ENCODE measurements at regions not wholly inside any gene's neighbourhood (a gene's known extent, or its start where the extent isn't known, plus 50 kb on each side); places are given as distances from the start of the nearest gene placed in this dataset.
A peak's percentile ranks its signal among the peaks of the same experiment; 100 is the strongest.

DNA sequence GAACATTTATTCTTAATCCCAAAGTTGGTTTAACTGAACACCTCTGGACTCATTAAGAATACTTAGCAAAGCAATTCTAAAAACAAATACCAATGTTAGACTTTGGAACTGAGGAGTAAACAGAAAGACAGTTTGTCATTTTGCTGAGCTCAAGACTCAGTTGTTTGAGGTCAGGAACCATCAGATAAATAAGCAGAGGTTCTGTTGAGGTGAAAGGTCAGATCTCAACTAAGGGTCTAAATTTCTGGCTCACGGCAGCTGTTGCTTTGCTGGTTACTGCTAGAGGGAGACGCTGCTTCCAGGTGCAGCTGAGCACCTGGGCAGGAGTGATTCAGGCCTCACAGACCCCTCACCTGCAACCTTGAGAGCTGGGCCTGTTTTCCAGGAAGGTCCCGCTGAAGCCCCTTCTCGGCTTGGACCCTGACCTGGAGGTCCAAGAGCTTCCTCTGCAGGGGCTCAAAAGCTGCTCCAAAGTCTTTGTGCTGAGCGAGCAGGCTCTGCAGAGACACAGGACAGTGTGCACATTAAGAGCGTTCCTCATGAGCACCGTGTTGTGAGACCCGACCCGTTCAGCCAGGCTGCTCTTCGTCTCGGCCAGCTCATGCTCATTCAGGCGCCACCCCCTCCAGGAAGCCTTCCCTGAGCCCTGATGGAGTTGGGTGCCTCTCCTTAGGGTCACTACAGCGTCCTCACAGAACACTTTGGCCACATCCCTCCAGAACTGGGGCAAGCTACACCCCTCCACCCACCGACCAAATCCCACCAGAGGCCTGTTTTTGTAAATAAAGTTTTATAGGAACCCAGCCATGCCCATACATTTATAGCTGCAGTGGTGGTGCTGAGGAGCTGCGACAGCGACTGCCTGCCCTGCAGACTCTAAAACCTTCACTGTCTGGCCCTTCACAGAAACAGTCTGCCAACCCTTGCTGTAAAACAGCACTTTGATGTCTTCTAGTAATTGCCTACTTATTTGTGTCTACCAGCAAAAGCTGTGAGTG is 72.0 kb downstream of the SYNE3 start:
- in situ Hi-C loops (cut with HindIII; ENCODE audit: low sequenced_read_pairs), result no loop called here
- no peak for DNase-seq (ENCODE audit: low spot score)

GRCh38 chr14:95442633-95443021 is 73.8 kb downstream of the SYNE3 start:
- in situ Hi-C loops (cut with HindIII; ENCODE audit: low sequenced_read_pairs), result no loop called here
- peak; percentile 92 for DNase-seq (ENCODE audit: low spot score)

DNA sequence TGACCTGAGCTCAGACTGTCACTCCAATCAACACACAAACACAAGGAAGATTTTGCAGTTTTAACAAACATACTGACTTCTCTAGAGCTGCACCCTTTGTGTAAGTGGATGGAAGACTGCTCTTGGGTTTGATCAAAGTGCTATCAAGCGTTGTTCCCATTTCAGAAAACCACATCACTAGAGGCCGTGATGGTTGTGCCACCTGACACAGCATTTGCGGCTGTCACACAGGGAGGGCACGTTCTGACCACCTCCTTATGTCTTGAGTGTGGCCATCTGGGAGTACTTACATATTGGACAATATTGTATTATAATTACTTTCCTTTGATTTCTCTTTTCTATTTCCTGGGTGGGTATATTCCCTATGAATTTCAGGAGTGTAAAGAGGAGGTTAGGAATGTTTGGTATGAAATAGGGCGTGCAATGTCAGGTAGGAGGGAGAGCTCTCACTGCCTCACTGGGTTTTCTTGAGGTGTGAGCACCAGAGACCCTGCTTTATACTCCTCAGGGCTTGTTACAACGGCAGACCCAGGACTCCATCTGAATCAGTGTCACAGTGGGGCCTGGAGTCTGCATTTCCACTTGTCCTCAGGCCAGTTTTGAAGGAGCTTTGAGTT is 74.3 kb downstream of the SYNE3 start:
- DNase-seq (ENCODE audit: low spot score), result no peak
- in situ Hi-C loops (cut with HindIII; ENCODE audit: low sequenced_read_pairs), result no loop called here

GRCh38 chr14:95440951-95441350 is 75.5 kb downstream of the SYNE3 start:
- in situ Hi-C loops (cut with HindIII; ENCODE audit: low sequenced_read_pairs), result no loop called here
- DNase-seq (ENCODE audit: low spot score), result no peak

DNA sequence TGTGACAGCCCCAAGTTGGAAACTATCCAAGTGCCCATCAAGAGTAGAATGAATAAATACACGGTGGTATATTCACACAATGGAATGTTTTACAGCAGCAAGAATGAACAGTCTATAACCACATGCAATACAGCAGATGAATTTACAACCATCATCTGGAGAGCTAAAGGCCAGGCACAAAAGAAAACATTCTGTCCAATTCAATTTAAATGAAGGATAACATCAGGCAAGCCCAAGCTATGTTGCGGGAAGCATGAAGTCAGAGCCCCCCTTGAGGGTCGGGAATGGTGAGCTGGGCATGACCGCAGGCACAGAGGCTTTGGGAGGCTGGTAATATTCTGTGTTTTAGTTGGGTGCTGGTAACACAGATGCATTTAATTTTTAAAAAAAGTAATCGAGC is 76.0 kb downstream of the SYNE3 start:
- in situ Hi-C loops (cut with HindIII; ENCODE audit: low sequenced_read_pairs), result no loop called here
- no peak for DNase-seq (ENCODE audit: low spot score)

- DNase-seq (ENCODE audit: low spot score), result no peak
- in situ Hi-C loops (cut with HindIII; ENCODE audit: low sequenced_read_pairs), result no loop called here
Measured at GRCh38 chr14:95439881-95440280, 76.6 kb downstream of the SYNE3 start.

- no peak for DNase-seq (ENCODE audit: low spot score)
- in situ Hi-C loops (cut with HindIII; ENCODE audit: low sequenced_read_pairs), result no loop called here
Measured at GRCh38 chr14:95437715-95438114, 78.7 kb downstream of the SYNE3 start.

DNA sequence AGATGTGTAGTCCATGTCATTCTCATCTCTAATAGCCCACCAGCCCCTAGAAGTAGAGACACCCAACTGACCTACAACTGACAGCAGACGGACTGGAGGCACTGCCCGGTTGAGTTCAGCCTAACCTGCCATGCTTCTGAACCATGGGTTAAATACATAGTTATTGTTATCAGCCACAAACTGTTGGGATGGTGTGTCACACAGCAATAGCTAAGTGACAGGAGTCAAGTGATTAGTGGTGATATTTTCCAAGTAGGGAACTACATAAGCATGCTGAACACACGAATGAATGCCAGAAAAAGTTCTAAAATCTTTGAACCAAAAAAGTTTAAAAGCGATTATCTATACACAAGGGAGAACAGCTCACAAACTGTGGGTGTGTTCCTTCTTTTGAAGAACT is 80.1 kb downstream of the SYNE3 start:
- DNase-seq (ENCODE audit: low spot score), result no peak
- in situ Hi-C loops (cut with HindIII; ENCODE audit: low sequenced_read_pairs), result no loop called here

- no peak for DNase-seq (ENCODE audit: low spot score)
- in situ Hi-C loops (cut with HindIII; ENCODE audit: low sequenced_read_pairs), result no loop called here
Measured at GRCh38 chr14:95434121-95434520, 82.3 kb downstream of the SYNE3 start.

DNA sequence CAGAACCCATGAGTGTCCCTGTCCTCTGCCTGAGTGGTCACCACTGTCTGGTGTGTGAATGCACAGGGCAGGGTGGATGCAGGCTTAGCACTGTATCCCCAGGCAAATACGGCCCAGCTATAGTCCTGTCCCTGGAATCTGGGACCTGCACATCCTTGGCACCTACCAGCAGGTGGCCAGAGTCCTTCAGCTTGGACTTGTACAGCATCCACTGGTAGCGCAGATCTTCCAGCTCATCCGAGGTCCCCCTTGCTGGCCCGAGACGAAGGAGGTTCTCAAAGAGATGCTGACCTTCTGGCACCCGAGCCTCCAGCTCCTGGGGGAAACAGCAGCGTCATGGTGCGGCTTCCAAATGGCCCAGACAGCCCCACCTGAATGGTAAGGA is 83.4 kb downstream of the SYNE3 start:
- in situ Hi-C loops (cut with HindIII; ENCODE audit: low sequenced_read_pairs), result no loop called here
- DNase-seq (ENCODE audit: low spot score), result no peak

DNA sequence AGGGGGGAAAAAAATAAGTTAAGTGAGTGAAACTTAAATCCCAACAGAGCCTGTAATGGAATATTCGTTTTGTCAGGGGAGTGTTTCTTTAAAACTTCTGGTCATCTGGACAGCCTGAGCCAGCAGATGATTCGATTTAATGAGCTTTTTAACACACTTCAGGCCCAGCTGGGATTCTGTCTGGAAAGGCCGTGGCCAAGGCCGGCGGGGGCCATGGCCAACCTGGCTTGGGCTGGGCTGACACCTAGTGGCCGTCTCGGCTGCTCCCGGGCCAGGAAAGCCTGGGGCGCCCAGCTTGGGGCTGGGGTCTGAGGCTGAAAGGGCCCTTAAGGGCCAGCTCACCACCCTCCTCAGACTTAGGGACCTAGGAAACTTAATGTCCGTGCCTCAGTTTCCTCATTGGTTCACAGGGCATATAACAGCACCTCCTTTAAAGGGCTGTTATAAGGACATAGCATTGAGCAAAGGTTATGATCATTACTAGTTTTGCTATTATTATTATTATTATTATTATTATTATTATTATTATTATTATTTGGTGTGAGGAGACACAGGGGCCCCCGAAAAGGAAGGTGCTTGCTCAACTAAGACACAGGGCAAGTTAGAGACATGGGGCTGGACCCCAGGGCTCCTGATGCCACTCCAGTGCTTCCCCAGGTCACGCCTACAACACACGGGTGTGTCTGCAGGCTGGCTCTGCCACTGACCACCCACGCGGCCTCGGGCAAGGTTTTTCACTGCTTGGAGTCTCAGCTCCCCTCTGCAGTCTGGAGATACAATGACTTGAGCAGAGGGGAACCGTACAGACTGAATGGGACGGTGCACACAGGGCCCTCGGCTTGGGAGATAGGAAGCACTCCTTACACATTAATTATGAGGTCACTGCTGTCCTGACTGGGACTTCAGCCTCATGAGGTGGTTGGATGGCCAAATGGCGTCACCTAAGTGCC is 84.0 kb downstream of the SYNE3 start:
- peak; percentile 50 for DNase-seq (ENCODE audit: low spot score)
- in situ Hi-C loops (cut with HindIII; ENCODE audit: low sequenced_read_pairs), result no loop called here

GRCh38 chr14:95431199-95432143 is 85.0 kb downstream of the SYNE3 start:
- no peak for DNase-seq (ENCODE audit: low spot score)

GRCh38 chr14:95428557-95428956 is 87.9 kb downstream of the SYNE3 start:
- in situ Hi-C loops (cut with HindIII; ENCODE audit: low sequenced_read_pairs), result no loop called here

More at GRCh38 chr14:95431199-95432143, 85.0 kb downstream of the SYNE3 start:
- in situ Hi-C loops (cut with HindIII; ENCODE audit: low sequenced_read_pairs), result no loop called here

DNA sequence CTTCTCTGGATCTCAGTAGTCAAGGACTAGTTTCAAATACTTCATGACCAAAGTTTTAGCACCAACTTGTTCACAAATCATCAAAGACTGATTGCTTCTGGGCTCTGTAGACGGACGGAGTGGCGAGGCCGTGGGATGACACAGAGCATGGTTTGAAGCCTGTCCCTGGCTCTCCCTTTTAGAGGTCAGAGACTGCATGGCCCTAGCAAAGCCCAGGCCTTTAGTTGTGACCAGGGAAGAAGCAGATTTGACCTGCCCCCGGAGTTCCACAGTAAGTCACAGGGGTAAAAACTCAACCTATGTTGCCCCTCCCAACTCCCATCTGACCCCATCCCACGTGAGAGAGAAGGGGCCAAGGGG is 90.4 kb downstream of the SYNE3 start:
- in situ Hi-C loops (cut with HindIII; ENCODE audit: low sequenced_read_pairs), result no loop called here
- DNase-seq (ENCODE audit: low spot score), result no peak

More at GRCh38 chr14:95428557-95428956, 87.9 kb downstream of the SYNE3 start:
- no peak for DNase-seq (ENCODE audit: low spot score)

GRCh38 chr14:95425369-95426115 is 90.9 kb downstream of the SYNE3 start:
- in situ Hi-C loops (cut with HindIII; ENCODE audit: low sequenced_read_pairs), result no loop called here
- DNase-seq (ENCODE audit: low spot score), result no peak

DNA sequence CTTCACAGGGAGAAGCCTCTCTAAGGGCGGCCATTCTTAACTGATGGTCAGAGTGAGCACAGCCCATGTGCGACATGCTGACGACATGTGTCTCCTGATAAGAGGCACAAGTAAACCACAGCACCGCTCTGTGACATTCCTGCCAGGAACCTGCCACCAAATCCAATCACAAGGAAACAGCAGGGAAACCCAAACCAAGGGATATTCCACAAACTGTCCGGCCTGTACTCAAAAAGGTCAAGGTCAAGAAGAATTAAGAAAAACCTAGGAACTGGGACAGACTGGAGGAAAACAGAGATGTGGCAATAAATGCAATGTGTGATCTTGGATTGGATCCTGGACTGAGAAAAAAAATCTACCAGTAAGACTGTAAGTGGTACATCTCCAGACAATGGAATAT is 91.9 kb downstream of the SYNE3 start:
- DNase-seq (ENCODE audit: low spot score), result no peak
- in situ Hi-C loops (cut with HindIII; ENCODE audit: low sequenced_read_pairs), result no loop called here

DNA sequence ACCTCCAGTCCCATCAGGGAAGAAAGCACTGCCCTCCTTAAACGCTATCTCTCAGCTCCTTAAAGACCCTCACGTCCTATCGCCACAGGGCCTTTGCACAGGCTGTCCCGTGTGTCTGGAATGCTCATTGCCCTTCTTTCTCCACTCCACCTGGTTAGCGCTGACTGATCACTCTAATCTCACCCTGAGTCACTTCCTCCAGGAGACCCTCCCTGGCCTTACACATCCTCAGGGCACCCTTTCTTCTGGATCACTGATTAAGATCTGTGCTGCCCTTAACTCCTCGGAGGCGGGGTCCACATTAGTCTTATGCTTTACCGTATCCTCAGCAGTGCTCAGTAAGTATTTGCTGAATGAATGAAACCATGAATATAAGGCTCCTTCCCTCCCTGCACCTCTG is 94.7 kb downstream of the SYNE3 start:
- in situ Hi-C loops (cut with HindIII; ENCODE audit: low sequenced_read_pairs), result no loop called here

GRCh38 chr14:95420060-95420459 is 96.4 kb downstream of the SYNE3 start:
- DNase-seq (ENCODE audit: low spot score), result no peak
- in situ Hi-C loops (cut with HindIII; ENCODE audit: low sequenced_read_pairs), result no loop called here

More for the DNA sequence above, 94.7 kb downstream of the SYNE3 start:
- no peak for DNase-seq (ENCODE audit: low spot score)

Data from G401 (cell line).